HL-60 (cell line): ENCODE measurements at regions not wholly inside any gene's neighbourhood (a gene's known extent, or its start where the extent isn't known, plus 50 kb on each side); places are given as distances from the start of the nearest gene placed in this dataset.

Source experiments
- DNase-seq, 2 experiments: peaks; one replicate each; pipeline ENCODE4 v3.0.0-alpha.2; 2010 to 2020; ENCODE audit warnings: low read depth in 1 of 2, low spot score in 1 of 2
- H3K27ac ChIP-seq: fragments of 250-450 bp; sonication (Bioruptor Pico); replicated peaks from 2 replicates; pipeline ENCODE4 v1.5.1; 2020; ENCODE audit warnings: mild to moderate bottlenecking, moderate library complexity
- H3K27me3 ChIP-seq: fragments of 250-450 bp; sonication (Bioruptor Pico); 2 replicates; pipeline ENCODE4 v1.5.1; 2021; ENCODE audit warnings: mild to moderate bottlenecking, moderate library complexity; ENCODE audit not compliant: insufficient read depth, poor library complexity, severe bottlenecking
- H3K4me3 ChIP-seq: replicated peaks from 2 replicates; pipeline ENCODE4 v1.5.1; 2011; ENCODE audit warnings: mild to moderate bottlenecking, control low read depth, low read length; ENCODE audit not compliant: insufficient read depth
- GABPA ChIP-seq: IDR thresholded peaks from 2 replicates; pipeline ENCODE4 v1.6.1; 2012; ENCODE audit warnings: low read depth
- POLR2AphosphoS5 ChIP-seq: IDR thresholded peaks from 2 replicates; pipeline ENCODE4 v1.6.1; 2012; ENCODE audit warnings: low read depth
- SPI1 ChIP-seq: IDR thresholded peaks from 2 replicates; pipeline ENCODE4 v1.6.1; 2012; ENCODE audit warnings: low read depth, mild to moderate bottlenecking, borderline replicate concordance
- TF ChIP-seq, protein P1 (sequence below): IDR thresholded peaks from one replicate; pipeline ENCODE4 v1.5.1; 2011; ENCODE audit warnings: low read length, control low read depth, inconsistent platforms; ENCODE audit not compliant: insufficient read depth
- TF ChIP-seq, protein P2 (sequence below): IDR thresholded peaks from 2 replicates; pipeline ENCODE4 v1.6.1; 2012; ENCODE audit warnings: low read depth; ENCODE audit not compliant: insufficient replicate concordance

DNA sequence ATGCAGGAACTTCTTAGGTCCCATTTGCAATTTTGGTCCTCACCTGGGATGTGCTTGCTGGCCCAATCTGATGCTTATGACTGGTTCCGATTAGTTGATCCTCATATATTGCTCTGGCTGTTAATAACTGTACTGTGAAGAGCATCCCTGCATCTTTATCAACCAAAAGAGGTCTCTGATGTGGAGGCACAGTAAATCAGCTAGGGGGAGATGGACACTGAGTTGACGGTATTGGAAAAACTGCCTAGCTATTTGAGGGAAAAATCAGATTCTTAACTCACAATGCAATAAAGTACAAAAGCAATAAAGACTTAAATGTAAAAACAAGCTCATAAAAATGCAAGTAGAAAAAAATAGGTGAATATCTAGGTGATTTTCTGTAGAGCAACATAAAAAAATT lies 188.0 kb upstream of the TCF4 start:
- no peak overlapping the region for H3K4me3 ChIP-seq
- peaks cover 18% of the 10 kb centered on the region for H3K27me3 ChIP-seq

DNA sequence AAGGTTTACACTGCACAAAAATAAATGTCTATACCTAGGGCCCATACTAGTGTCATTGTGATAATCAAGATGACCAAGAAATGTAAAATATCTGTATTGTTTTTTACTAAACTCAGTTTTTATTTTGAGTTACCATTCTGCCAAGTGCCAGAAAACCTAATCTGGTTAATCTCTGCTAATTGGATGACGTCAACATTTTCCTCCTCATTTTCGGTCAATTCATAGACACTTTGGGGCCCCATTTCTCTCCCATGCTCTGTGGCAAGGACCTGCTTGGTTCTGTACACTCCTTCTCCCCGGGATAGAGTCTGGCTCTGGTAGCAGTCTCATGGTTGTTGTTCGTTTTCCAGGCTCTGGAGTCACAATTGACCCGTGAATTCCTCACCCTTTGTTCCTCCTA lies 186.5 kb upstream of the TCF4 start:
- TF ChIP-seq, protein P1, sequence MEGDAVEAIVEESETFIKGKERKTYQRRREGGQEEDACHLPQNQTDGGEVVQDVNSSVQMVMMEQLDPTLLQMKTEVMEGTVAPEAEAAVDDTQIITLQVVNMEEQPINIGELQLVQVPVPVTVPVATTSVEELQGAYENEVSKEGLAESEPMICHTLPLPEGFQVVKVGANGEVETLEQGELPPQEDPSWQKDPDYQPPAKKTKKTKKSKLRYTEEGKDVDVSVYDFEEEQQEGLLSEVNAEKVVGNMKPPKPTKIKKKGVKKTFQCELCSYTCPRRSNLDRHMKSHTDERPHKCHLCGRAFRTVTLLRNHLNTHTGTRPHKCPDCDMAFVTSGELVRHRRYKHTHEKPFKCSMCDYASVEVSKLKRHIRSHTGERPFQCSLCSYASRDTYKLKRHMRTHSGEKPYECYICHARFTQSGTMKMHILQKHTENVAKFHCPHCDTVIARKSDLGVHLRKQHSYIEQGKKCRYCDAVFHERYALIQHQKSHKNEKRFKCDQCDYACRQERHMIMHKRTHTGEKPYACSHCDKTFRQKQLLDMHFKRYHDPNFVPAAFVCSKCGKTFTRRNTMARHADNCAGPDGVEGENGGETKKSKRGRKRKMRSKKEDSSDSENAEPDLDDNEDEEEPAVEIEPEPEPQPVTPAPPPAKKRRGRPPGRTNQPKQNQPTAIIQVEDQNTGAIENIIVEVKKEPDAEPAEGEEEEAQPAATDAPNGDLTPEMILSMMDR: no peak
- TF ChIP-seq, protein P2, sequence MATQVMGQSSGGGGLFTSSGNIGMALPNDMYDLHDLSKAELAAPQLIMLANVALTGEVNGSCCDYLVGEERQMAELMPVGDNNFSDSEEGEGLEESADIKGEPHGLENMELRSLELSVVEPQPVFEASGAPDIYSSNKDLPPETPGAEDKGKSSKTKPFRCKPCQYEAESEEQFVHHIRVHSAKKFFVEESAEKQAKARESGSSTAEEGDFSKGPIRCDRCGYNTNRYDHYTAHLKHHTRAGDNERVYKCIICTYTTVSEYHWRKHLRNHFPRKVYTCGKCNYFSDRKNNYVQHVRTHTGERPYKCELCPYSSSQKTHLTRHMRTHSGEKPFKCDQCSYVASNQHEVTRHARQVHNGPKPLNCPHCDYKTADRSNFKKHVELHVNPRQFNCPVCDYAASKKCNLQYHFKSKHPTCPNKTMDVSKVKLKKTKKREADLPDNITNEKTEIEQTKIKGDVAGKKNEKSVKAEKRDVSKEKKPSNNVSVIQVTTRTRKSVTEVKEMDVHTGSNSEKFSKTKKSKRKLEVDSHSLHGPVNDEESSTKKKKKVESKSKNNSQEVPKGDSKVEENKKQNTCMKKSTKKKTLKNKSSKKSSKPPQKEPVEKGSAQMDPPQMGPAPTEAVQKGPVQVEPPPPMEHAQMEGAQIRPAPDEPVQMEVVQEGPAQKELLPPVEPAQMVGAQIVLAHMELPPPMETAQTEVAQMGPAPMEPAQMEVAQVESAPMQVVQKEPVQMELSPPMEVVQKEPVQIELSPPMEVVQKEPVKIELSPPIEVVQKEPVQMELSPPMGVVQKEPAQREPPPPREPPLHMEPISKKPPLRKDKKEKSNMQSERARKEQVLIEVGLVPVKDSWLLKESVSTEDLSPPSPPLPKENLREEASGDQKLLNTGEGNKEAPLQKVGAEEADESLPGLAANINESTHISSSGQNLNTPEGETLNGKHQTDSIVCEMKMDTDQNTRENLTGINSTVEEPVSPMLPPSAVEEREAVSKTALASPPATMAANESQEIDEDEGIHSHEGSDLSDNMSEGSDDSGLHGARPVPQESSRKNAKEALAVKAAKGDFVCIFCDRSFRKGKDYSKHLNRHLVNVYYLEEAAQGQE: no peak
- TF ChIP-seq POLR2AphosphoS5: no peak
- no peak for TF ChIP-seq GABPA
- TF ChIP-seq SPI1: no peak
- H3K27me3 ChIP-seq: peaks cover 6% of the 10 kb centered on the region
- no peak overlapping the region for H3K27ac ChIP-seq
- H3K4me3 ChIP-seq: no peak overlapping the region
- DNase-seq: no peak

More for the DNA sequence above, 188.0 kb upstream of the TCF4 start:
- DNase-seq: no peak
- TF ChIP-seq, protein P2: no peak
- TF ChIP-seq POLR2AphosphoS5: no peak
- TF ChIP-seq, protein P1: no peak
- TF ChIP-seq SPI1: no peak
- no peak for TF ChIP-seq GABPA
- H3K27ac ChIP-seq: no peak overlapping the region

DNA sequence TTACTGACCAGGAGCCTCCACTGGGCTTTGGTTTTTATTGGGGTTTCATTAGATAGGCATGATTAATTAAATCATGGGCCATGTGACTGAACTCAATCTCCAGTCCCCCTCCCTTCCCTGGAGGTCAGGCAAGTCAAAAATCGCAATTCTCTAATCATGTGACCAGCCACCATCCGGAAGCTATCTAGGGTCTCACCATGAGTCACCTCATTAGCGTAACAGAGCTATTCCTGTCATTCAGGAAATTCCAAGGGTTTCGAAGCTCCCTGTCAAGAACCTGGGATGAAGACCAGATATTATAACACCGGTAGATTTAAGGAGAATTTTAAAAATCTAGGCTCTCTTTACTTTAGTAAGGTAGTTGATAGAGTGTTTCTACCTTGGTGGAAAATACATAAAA lies 180.3 kb upstream of the TCF4 start:
- Histone ChIP-seq H3K27ac (no peak overlapping the region), H3K27me3 (no peaks in the 10 kb centered on the region), H3K4me3 (no peak overlapping the region)
- no peak for DNase-seq
- TF ChIP-seq, protein P1: no peak
- no peak for TF ChIP-seq GABPA
- TF ChIP-seq SPI1: no peak
- TF ChIP-seq, protein P2: no peak
- TF ChIP-seq POLR2AphosphoS5: no peak
